ACC112 (cell line): ENCODE measurements at regions not wholly inside any gene's neighbourhood (a gene's known extent, or its start where the extent isn't known, plus 50 kb on each side); places are given as distances from the start of the nearest gene placed in this dataset.

Source experiments
- H2AFZ ChIP-seq: fragments of 200-600 bp; sonication (generic); one replicate; pipeline ENCODE4 v1.6.0; 2017; ENCODE audit warnings: antibody characterized with exemption, low read length; ENCODE audit not compliant: unreplicated experiment
- H3K27ac ChIP-seq: fragments of 200-600 bp; sonication (generic); 2 replicates; pipeline ENCODE4 v1.5.1; 2014; ENCODE audit warnings: low read depth, mild to moderate bottlenecking, antibody characterized with exemption, low read length, moderate library complexity
- H3K27me3 ChIP-seq: fragments of 200-600 bp; sonication (generic); 2 replicates; pipeline ENCODE4 v1.6.1; 2014; ENCODE audit warnings: mild to moderate bottlenecking, antibody characterized with exemption, low read length, moderate library complexity, mixed read lengths; ENCODE audit not compliant: insufficient read depth
- H3K36me3 ChIP-seq: fragments of 200-600 bp; sonication (generic); 2 replicates; pipeline ENCODE4 v1.6.1; 2016; ENCODE audit warnings: mild to moderate bottlenecking, antibody characterized with exemption, low read length, moderate library complexity, mixed read lengths; ENCODE audit not compliant: insufficient read depth
- H3K4me1 ChIP-seq: fragments of 200-600 bp; sonication (generic); one replicate; pipeline ENCODE4 v1.6.1; 2016; ENCODE audit warnings: low read length, mixed read lengths; ENCODE audit not compliant: insufficient read depth, unreplicated experiment, control insufficient read depth
- H3K4me3 ChIP-seq: fragments of 200-600 bp; sonication (generic); 2 replicates; pipeline ENCODE4 v1.5.1; 2014; ENCODE audit warnings: mild to moderate bottlenecking, low read depth, low read length
- H3K79me2 ChIP-seq: fragments of 200-600 bp; sonication (generic); one replicate; pipeline ENCODE4 v1.6.0; 2016; ENCODE audit warnings: low read length; ENCODE audit not compliant: control insufficient read depth, unreplicated experiment, insufficient read depth

DNA sequence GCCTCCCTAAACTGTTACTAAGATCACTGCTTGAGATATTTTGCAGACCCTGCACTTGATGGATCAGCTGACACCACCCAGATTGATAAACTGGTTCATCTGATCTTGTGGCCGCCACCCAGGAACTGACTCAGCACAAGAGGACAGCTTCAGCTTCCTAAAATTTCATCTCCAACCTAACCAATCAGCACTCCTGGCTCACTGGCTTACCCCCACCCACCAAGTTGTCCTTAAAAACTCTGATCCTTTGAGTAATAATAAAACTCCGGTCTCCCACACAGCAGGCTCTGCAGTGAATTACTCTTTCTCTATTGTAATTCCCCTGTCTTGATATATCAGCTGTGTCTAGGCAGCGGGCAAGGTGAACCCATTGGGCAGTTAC is 174.8 kb downstream of the UTP18 start:
- H3K4me1 ChIP-seq, result no peaks in the 10 kb centered on the region
- no peak overlapping the region for H3K4me3 ChIP-seq
- no peaks in the 10 kb centered on the region for H3K79me2 ChIP-seq
- no peaks in the 10 kb centered on the region for H3K36me3 ChIP-seq
- no peak overlapping the region for H2AFZ ChIP-seq
- H3K27ac ChIP-seq, result no peak overlapping the region
- no peaks in the 10 kb centered on the region for H3K27me3 ChIP-seq

DNA sequence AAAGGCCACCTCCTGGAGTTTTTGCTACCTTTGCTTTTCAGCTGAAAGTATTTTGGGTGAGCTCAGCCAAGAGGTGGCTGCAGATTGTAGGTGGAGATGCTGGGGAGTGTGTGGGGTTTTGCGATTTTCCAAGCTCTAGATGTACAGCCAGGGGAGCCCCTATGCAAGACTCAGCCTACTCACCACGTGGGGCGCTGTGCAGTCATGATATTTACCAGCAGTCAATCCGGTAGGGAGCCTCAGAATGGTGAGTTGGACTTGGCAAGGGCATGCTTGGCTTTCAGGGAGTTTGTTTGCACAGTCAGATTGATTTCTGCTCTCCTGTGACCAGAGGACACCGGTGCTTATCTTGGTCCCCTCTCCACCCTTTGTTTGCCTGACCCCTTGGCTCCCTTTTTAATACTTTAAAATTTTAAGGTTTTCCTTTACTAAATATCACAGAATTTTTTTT is 175.3 kb downstream of the UTP18 start:
- Histone ChIP-seq H3K27me3 (no peaks in the 10 kb centered on the region), H3K27ac (no peak overlapping the region), H3K36me3 (no peaks in the 10 kb centered on the region), H3K79me2 (no peaks in the 10 kb centered on the region), H3K4me1 (no peaks in the 10 kb centered on the region), H3K4me3 (no peak overlapping the region), H2AFZ (no peak overlapping the region)

- no peaks in the 10 kb centered on the region for H3K79me2 ChIP-seq
- H3K4me1 ChIP-seq, result no peaks in the 10 kb centered on the region
- no peak overlapping the region for H3K27ac ChIP-seq
- H3K27me3 ChIP-seq, result no peaks in the 10 kb centered on the region
- no peak overlapping the region for H2AFZ ChIP-seq
- no peak overlapping the region for H3K4me3 ChIP-seq
- no peaks in the 10 kb centered on the region for H3K36me3 ChIP-seq
Observed at GRCh38 chr17:51439395-51440229, 179.3 kb downstream of the UTP18 start.

DNA sequence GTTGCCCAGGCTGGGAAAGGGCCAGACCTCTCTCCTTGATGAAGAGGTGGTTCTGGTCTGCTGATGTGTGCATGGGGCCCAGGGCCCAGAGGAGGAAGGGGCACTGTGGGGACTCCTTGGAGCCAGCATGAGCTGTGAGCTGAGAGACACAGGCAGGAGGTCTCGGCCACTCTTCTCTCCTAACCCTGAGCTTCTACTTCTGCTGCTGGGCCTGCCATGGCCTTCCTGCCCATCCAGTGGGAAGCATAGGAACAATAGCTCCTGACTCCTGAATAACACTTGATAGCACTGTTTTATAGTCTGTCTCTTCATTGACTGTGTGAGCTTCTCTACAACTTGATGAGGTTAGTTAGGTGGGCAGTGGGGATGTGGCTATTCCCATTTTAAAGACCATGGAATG is 181.1 kb downstream of the UTP18 start:
- Histone ChIP-seq H3K27me3 (no peaks in the 10 kb centered on the region), H2AFZ (no peak overlapping the region), H3K27ac (no peak overlapping the region), H3K36me3 (no peaks in the 10 kb centered on the region), H3K79me2 (no peaks in the 10 kb centered on the region), H3K4me1 (no peaks in the 10 kb centered on the region), H3K4me3 (no peak overlapping the region)

DNA sequence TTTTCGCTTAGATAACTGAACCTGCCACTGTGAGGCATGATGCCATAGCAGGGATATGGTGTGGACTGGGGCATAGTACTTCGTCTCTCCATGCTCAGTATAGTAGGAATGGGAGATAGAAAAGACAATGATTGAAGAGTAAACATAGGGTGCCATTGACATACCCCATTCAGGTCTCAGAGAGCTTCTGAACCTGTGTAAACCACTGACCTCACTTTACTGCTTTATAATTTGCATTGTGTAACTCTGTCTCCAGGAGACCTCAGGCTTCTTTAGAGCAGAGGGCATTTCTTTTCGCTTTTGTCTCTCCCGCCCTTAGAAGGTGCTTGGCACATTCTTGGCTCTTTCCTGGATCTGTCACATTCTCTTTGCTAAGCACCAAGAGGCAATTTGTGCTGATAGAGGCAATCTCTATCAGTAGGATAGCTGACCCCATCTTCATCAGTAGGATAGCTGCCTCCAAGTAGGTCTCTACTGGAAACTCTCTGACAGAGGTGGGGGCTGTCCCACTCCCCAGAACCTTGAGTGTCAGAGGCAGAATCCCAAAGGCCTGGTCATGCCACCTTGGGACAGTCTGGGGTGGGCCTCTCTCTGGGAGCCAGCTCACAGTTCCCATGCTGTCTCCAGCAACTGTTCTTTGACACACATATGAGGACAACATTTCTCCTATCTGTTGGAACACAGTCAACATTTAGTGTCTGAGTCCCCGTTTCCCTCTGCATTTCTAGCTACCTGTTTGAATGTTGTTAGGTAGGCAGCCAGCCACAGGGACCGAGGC is 181.9 kb downstream of the UTP18 start:
- H3K27ac ChIP-seq, result no peak overlapping the region
- H3K36me3 ChIP-seq, result no peaks in the 10 kb centered on the region
- no peaks in the 10 kb centered on the region for H3K79me2 ChIP-seq
- no peaks in the 10 kb centered on the region for H3K4me1 ChIP-seq
- no peaks in the 10 kb centered on the region for H3K27me3 ChIP-seq
- H2AFZ ChIP-seq, result no peak overlapping the region
- no peak overlapping the region for H3K4me3 ChIP-seq

GRCh38 chr17:51443646-51444045 is 183.3 kb downstream of the UTP18 start:
- no peak overlapping the region for H3K4me3 ChIP-seq
- H3K79me2 ChIP-seq, result no peaks in the 10 kb centered on the region
- no peaks in the 10 kb centered on the region for H3K36me3 ChIP-seq
- no peak overlapping the region for H2AFZ ChIP-seq
- H3K27me3 ChIP-seq, result no peaks in the 10 kb centered on the region
- no peaks in the 10 kb centered on the region for H3K4me1 ChIP-seq
- H3K27ac ChIP-seq, result no peak overlapping the region

GRCh38 chr17:51445946-51446345 is 185.6 kb downstream of the UTP18 start:
- Histone ChIP-seq H3K27me3 (no peaks in the 10 kb centered on the region), H3K4me1 (no peaks in the 10 kb centered on the region), H3K36me3 (no peaks in the 10 kb centered on the region), H2AFZ (no peak overlapping the region), H3K27ac (no peak overlapping the region), H3K4me3 (no peak overlapping the region), H3K79me2 (no peaks in the 10 kb centered on the region)

GRCh38 chr17:51454456-51454978 is 194.2 kb downstream of the UTP18 start:
- Histone ChIP-seq H3K27ac (no peak overlapping the region), H2AFZ (no peak overlapping the region), H3K79me2 (no peaks in the 10 kb centered on the region), H3K4me3 (no peak overlapping the region), H3K27me3 (no peaks in the 10 kb centered on the region), H3K36me3 (no peaks in the 10 kb centered on the region), H3K4me1 (no peaks in the 10 kb centered on the region)

DNA sequence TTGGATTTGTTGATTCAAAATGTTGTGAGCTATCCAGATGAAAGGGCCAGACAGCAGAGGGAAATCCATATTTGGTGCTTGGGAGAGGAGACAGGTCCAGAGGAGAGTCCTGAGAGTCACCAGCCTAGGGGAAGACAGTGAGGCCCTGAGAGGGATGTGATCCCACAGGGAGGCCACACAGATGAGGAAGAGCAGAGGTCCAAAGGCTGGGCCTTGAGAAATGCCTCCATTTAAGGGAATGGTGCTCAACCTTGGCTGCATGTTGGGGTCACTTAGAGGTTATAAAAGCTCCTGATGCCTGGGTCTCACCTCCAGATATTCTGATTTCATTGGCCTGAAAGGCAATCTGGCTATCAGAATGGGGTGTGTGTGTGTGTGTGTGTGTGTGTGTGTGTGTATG is 194.9 kb downstream of the UTP18 start:
- Histone ChIP-seq H2AFZ (no peak overlapping the region), H3K79me2 (no peaks in the 10 kb centered on the region), H3K27me3 (no peaks in the 10 kb centered on the region), H3K36me3 (no peaks in the 10 kb centered on the region), H3K4me1 (no peaks in the 10 kb centered on the region), H3K27ac (no peak overlapping the region), H3K4me3 (no peak overlapping the region)

DNA sequence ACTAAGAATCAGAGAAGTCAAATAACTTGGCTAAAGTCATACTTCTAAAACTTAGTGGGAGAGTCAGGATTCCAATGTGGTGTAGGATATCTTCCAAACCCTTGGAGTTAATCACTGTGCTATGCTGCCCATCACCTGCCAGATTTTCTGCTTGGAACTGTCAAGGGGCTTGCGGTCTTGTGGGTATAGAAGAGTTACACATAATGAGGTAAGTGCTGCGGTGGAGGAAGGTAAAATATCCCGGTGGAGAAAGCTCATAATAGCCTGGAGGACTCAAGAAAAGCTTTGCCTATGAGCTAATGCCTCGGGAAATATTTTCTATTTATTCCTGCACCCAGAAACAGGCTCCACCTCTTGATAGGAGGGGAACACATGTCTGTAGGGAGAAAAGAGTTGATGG is 195.6 kb downstream of the UTP18 start:
- Histone ChIP-seq H3K36me3 (no peaks in the 10 kb centered on the region), H3K27me3 (no peaks in the 10 kb centered on the region), H3K4me1 (no peaks in the 10 kb centered on the region), H3K27ac (no peak overlapping the region), H2AFZ (no peak overlapping the region), H3K4me3 (no peak overlapping the region), H3K79me2 (no peaks in the 10 kb centered on the region)

- no peaks in the 10 kb centered on the region for H3K36me3 ChIP-seq
- H3K27me3 ChIP-seq, result no peaks in the 10 kb centered on the region
- no peak overlapping the region for H2AFZ ChIP-seq
- no peak overlapping the region for H3K27ac ChIP-seq
- H3K79me2 ChIP-seq, result no peaks in the 10 kb centered on the region
- no peak overlapping the region for H3K4me3 ChIP-seq
- no peaks in the 10 kb centered on the region for H3K4me1 ChIP-seq
Observed at GRCh38 chr17:51456942-51457341, 196.6 kb downstream of the UTP18 start.
